GM18868 (cell line): ENCODE measurements at regions not wholly inside any gene's neighbourhood (a gene's known extent, or its start where the extent isn't known, plus 50 kb on each side); places are given as distances from the start of the nearest gene placed in this dataset.
"Not testable (repeated sequence)": the region's sequence is repeated elsewhere in the genome, so short reads cannot be mapped to it uniquely, and the experiment has no call there.

Experiments
- ATAC-seq: cut with Tn5 transposase; IDR thresholded peaks from one replicate; pipeline ENCODE4 v1.9.1; 2021; ENCODE audit warnings: mild to moderate bottlenecking, moderate library complexity; ENCODE audit not compliant: unreplicated experiment

DNA sequence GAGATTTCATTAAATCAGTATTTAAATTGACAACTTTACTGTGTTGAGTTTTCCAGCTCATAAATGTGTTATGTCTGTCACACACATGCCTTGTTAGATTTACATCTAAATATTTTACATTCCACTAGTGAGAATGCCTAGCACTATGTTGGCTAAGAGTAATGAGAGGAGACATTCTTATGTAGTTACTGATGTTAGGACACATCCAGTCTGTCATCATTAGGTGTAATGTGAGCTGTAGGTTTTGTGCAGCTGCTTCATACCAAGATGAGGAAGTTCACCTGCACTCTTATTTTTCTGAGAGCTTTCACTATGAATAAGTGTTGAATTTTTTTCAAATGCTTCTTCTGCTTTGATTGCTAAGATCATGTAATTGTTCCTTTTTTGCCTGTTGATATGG lies 218.0 kb upstream of the IGFBP3 start:
- peak; percentile 96 for ATAC-seq

DNA sequence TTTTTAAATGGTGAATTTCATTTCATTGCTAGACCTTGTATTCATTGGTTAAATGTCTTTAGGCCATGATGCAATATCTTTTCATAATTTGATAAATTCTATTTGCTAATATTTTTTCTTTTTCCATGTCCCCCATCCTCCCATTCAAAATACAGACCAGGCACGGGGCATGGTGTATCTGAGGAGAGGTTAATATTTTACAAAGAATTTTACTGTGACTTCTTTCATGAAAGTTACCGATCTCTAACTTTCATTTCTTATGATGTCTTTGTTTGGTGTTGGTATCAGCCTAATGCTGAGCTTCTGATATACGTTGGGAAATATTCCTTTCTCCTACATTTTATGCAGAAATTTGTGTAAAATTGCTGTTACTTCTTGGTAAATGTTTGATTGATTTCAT lies 216.7 kb upstream of the IGFBP3 start:
- no peak for ATAC-seq

DNA sequence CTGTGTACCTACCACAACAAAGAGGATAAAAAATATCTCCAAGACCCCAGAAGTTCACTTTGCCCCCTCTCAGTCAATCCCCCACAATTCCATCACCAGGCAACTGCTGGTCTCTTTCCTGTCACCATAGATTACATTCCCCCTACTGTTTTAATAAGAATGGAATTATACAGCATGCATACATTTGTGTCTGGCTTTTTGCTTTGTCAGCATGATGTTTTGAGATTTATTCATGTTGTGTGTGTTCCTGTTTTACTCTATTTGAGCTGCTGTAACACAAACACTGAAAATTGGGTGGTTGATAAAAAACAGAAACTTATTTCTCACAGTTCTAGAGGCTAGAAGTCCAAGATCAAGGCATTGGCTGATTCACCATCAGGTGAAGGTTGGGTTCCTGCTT lies 214.5 kb upstream of the IGFBP3 start:
- ATAC-seq = no peak

DNA sequence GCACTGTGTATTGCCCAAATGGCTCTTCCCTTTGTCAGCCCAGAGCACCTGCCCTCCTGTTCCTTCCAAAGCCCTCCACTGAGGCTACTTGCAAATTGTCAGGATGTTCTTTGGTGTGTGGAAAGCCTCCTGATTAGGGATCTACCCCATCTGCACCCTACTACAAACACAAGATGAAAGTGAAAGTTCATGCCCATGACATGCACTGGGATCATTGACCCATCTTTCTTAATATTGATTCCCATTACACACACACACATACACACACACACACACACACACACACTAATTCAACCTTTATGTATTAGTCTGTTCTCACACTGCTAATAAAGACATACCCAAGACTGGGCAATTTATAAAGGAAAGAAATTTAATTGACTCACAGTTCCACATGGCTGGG lies 213.7 kb upstream of the IGFBP3 start:
- no peak for ATAC-seq

DNA sequence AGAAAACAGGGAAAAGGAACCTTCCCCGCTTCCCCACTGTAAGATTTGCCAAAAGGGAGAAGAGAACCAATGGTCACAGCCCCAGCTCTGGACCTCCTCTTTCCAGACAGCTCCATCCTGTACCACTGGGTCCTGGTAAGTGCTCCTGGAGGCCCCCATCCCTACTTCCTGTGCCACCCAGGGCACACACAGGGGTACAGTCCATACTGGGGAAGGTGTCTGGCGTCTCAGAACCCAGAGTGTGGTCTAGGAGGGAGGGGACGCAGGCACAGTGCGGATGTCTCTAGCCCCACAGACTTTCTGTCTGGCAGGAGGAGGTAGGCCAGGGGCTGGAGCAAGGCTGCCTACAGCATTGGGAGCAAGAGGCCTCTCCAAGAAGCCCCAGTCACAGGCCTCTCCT lies 213.3 kb upstream of the IGFBP3 start:
- no peak for ATAC-seq

DNA sequence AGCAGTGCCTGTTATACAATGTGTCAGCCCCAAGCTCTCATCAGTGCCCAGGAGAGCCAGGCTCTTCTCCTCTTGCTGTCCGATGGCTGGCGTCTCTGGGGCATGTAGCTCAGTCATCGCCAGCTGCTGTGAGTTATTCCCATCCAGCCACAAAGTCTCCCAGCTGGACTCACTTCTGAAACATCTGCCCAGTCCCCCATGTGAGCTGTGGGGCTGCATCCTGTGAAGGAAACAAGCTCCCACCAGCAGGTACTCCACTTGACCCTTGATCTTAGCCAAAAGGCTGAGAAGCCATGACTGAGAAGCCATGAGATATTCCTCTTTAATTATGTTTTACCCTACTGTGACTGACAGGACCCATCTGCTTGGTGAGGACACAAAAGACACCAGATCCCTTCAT lies 212.7 kb upstream of the IGFBP3 start:
- no peak for ATAC-seq

DNA sequence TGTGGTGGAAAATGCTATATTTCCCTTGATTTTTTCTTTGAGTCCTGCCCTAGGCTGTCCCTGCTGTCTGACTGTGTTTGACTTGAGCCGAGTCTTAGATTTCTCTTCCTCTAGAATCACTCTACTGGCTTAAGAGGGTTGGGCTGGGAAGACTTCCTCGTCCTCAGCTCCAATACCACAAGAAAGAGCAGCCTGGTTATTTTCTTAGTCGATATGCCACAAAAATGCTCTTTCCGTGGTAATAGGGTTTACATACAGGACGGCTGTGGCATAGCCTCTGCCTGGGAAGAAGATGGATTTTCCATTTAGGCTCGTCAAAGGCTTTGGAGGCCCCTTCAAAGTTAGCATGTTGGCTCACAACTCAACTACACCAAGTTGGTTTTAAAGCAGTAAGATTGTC lies 212.0 kb upstream of the IGFBP3 start:
- no peak for ATAC-seq

DNA sequence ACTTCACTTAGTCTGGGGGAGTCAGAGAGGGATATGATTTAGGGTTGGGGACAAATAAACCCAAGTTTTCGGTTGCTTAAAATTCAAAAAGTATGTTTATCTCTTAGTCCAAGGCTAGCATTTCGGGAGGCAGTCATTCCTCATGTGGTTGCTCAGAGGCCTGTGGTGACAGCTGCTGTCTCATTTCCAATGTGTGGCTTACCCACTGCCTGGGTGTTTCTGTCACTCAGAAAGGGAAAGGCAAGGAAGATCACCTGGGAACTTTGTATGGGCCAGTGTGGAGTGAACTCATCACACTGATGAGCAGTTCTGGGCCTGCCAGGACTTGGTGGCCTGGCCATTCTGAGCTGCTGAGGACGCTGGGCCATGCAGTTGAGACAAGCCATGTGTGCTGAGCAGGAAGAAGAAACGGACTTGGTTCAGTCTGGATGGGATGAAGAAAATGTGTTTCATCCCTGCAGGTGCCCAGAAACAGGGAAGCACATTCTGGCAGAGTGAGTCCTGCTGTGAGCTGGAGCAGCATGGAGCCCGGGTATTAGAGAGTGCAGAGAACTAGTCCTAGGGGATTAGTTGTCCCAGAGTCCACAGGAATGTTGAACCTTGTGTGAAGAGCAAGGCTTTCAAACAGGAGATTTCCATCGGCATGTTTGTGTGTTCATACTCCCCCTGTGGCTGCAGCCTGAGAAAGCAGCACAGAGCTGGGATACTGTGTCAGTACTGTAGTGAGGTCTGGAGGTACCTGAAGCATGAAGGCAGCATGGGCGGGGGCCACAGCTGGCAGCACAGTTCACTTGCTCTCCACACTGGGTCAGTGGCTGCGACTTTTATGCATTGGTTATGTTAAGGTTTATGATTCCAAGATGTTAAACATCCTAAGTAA lies 211.1 kb upstream of the IGFBP3 start:
- peak; percentile 92 for ATAC-seq

DNA sequence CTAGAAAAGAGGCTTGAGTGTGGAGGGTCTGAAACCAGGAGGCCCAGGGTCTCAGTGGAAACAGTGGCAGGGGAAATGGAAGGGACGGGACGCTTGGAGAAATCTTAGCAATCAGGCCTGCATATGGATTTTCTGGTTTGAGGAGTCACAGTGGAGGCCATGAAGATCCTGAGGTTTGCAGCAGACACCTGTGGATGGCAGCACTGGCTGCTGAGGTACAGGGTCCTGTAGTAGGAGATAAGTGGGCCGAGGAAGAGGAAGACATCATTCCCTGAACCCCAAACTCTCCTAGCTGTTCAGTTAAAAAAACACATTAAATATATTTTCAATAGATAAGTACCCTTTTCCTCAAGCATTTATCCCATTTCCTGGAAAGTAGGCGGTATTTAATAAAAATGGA lies 208.8 kb upstream of the IGFBP3 start:
- ATAC-seq = no peak

DNA sequence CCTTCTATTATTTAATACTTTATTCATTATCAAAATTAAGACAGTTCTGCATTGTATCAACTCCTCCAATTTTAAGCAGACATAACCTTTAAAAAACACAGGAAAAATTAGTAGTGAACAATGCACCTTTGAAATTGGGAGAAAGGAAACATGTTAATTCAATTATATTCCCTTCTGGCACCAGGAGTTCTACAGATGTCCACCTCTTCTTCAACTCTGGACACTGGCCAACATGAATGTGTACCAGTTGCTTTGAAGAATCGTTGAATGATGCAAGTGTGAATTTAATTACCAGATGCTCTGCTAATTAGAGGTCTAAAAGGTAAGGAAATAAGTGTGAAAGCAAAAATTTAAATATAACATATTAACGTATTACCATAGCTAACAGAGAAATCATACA lies 206.7 kb upstream of the IGFBP3 start:
- no peak for ATAC-seq

DNA sequence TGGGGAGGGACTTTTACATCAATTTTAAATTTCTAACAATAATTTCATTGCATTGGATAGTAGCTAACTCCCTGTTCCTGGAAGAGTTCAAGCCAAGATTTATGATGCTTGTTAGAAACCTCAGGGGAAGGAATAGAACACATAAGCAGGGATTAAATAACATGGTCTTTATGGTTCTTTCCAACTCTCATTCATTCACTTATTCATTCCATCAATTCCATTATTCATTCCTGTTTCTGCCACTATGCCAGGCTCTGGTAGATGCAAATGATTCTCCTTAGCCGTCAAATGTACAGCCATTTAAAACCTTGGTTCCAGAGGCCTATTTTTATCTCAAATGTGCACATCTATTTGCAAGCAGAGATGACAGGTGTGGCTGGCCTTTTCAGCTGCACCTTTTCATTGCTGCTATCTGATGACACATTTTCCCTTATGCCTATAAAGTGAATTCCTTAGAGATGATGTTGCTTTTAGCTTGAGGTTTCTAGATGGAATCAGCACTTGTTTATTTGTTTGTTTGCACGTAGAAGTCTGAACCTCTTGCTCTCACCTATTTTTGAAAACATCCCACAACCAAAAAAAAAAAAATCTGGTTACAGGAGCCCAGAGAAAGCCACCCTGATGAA lies 205.7 kb upstream of the IGFBP3 start:
- ATAC-seq = no peak

DNA sequence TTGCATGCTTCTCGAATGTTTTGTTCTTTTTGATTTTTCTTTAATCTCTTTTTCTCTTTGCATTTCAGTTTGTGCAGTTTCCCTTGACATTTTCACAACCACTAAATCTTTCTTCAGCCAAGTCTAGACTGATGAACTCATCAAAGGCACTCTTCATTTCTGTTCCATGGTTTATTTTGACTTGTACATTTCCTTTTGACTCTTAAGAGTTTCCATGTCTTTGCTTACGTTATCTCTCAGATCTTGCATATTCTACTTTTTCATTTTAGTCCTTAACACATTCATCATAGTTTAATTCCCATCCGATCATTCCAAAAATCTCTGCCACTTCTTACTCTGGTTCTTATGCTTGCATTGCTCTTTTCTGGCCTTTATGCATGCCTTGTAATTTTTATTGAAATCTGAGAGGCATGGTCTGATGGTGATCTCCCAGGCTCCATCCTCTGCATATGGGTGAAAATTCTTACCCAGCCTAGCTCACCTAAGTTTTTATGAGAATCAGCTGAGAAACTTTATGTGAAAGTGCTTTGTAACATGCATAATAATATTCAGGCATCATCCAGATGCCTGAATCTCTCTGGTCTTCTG lies 202.8 kb upstream of the IGFBP3 start:
- ATAC-seq = no peak

DNA sequence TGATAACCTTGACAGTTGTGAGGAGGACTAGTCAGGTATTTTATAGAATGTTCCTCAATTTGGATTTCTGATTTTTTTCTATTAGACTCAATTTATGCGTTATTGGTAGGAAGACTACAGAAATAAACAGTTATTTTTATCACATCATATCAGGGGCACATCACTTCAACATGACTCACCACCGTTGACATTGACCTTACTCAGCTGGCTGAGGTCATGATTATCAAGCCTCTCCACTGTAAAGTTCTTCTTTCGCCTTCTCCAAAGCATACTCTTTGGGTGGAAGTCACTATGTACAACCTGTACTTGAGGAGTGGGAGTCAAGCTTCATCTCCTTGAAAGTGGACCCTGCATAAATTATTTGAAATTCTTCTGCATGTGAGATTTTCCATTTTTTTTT lies 194.3 kb upstream of the IGFBP3 start:
- no peak for ATAC-seq

DNA sequence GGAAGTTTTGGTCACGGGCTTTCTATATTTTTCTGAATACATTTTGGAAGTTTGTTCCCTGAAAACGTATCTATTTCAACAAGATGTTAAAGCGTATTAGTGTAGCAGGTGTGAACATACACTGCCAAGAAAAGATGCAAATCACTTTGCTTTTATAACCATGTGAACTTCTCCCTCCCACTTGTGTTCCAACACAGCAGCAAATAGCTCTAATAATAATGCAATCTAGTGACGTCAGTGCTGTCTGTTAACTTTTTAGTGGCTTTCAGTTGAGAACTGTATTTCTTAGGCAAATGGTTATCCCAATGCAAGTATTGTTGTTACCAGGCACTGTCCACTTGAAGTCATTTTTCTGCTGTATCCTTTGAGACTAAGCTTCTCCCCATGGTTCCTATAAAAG lies 188.4 kb upstream of the IGFBP3 start:
- ATAC-seq = no peak

DNA sequence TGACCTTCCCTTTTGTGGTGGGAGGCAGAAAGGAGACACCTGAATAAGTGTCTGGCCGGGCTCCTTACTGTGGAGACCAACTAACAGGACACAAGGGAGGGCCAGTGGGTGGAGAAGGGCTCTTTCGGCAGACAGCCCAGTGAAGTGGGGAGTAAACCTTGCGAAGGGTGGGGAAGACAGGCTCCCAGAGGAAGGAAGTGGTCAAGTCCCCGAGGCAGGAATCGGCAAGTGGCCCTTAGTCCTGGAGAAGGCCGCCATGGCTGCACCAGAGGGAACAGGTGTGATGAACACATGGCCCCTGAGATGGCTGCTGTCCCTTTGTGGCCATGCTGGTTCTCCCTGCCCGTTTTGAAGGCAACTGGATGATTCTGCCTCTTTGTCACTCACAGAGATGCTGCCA lies 187.2 kb upstream of the IGFBP3 start:
- no peak for ATAC-seq

DNA sequence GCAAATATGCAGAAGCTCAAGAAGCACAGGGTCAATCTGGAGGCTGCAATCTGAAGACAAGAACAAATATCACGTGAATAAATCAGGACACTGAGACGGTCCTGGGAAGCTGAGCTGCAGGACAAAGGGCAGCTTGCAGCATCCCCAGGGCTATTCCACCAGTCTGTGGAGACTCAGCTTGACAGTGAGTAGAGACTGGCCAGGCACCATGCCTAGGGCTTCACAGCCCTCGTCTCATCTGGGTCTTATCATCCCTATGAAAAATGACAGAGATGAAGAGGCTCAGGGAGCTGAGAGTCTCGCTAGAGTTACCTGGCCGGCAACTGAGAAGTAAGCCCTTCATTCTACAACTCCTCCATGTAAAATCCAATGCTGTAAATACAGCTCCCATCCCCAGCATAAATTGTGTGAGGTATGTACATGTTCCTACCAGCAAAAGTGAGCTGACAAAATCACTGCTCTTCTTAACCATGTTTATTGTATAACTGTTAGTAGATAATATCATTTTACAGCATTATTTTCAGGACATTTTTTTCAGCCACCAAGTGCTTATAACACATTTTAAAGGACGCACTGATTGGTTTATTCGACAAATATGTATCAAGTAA lies 186.6 kb upstream of the IGFBP3 start:
- no peak for ATAC-seq

DNA sequence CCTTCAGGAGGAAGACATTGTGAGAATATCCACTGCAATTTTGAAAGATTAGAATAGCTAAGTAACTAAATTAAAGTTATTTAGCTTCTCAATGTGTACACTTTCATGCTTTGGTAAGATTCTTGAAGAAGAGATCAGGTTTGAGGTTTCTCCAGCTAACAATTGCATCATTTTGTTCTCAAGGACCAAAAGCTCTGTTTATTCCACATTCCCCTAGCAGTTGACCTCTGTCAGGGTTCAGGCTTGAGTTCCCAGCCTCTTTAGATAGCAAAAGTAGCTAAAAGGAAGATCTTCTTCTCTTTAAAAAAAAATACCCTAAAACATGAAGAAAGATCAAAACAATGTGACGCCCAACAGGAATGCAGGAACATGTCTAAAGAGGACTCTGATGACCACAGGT lies 179.4 kb upstream of the IGFBP3 start:
- no peak for ATAC-seq

DNA sequence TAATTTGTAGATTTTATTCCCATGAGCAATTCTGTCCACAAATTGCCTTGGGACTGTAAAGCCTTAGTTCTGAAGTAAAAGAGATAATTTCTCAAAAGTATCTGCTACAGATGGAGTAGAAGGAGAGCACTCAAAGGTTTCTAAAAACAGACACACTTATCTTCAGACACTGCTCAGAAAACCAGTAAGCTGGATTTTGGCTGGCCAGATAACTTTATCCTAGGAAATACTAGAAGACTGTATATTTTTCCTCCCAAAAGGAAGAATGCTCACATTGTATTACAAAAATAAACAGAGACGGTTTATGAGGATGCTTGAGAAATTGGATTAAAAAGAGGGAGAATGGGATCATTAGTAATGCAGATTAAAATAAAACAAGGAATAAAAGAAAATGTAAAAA lies 178.0 kb upstream of the IGFBP3 start:
- ATAC-seq = no peak

DNA sequence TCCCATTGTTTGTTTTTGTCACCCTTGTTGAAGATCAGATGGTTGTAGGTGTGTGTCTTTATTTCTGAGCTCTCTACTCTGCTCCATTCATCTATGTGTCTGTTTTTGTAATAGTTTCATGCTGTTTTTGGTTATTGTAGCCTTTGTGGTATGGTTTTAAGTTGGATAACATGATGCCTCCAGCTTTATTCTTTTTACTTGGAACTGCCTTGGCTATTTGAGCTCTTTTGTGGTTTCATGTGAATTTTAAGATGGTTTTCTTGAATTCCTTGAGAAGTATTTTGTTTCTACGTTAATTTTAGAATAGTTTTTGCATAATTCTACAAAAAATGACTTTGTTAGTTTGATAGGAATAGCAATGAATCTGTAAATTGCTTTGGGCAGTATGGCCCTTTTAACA lies 170.0 kb upstream of the IGFBP3 start:
- no peak for ATAC-seq

DNA sequence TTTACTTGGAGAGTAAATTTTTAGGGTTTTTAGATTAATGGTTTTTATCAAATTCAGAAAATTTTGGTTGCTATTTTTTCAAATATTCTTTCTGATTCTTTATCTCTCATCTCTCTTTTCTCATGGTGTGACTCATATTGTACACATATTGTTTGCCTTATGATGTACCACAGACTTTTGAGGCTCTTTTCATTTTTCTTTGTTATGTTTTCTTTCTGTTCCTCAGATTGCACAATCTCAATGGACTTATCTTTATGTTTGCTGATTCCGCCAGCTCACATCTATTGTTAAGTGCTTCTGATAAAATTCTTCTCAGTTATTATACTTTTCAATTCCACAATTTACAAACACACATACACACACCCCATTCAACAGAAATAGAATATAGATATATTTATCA lies 168.2 kb upstream of the IGFBP3 start:
- ATAC-seq = no peak

DNA sequence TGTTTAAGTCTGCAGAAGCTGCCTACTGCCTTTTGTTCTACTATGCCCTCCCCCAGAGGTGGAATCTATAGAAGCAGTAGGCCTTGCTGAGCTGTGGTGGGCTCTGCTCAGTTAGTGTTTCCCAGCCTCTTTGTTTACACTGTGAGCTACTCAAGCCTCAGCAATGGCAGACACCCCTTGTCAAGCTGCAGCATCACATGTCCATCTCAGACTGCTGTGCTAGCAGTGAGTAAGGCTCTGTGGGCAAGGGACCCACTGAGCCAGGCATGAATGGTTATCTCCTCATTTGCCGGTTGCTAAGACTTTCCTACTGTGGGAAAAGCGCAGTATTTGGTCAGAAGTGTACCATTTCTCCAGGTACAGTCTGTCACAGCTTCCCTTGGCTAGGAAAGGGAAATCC lies 167.4 kb upstream of the IGFBP3 start:
- not testable (repeated sequence) for ATAC-seq

DNA sequence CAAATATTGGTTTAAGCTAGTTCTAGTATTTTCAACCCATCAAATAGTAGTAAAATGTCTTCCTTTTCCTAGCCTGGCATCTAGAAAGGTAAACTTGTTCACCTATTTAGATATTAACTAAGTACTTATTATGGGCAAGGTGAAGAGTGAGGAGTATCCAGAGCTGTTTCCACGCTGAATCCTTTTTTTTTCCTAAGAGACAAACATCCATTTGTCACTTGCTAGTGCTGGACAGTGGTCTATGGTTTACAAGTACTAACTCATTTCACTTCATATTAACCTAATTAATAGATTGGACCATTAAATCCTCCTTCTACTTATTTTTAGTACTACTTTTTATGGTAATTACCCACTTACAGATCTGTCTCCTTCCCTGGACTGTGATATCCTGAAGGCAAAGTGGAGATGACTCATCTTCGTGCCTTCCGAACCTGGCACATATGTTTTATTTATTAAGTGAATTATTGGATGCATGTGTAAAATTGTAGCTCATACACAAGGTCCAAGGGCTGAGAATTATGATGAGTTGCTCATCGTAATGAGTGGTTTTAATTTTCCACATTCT lies 159.6 kb upstream of the IGFBP3 start:
- ATAC-seq = no peak
